ENCODE measurements at regions not wholly inside any gene's neighbourhood (a gene's known extent, or its start where the extent isn't known, plus 50 kb on each side); places are given as distances from the start of the nearest gene placed in this dataset.

GRCh38 chr18:29071869-29072268, 894.9 kb upstream of the CDH2 start:
- TF ChIP-seq CTCF (IDR thresholded peaks at IDR 0.05) (no peak), EZH2phosphoT487 (IDR thresholded peaks at IDR 0.05) (no peak), EZH2 (IDR thresholded peaks at IDR 0.05) (no peak)
